ENCODE measurements at regions not wholly inside any gene's neighbourhood (a gene's known extent, or its start where the extent isn't known, plus 50 kb on each side); places are given as distances from the start of the nearest gene placed in this dataset.
"Not testable (repeated sequence)": the region's sequence is repeated elsewhere in the genome, so short reads cannot be mapped to it uniquely, and the experiment has no call there.

GRCh38 chr16:60392380-60392779 is 1643.9 kb downstream of the CDH8 start:
- DNase-seq (ENCODE audit: low read depth in 2 of 2), result no peak

GRCh38 chr16:60371591-60371990 is 1637.5 kb upstream of the GOT2 start:
- DNase-seq (ENCODE audit: low read depth in 2 of 2), result no peak

GRCh38 chr16:60367739-60368138 is 1633.6 kb upstream of the GOT2 start:
- no peak for DNase-seq (ENCODE audit: low read depth in 2 of 2)

- no peak for DNase-seq (ENCODE audit: low read depth in 2 of 2)
These were observed 1629.5 kb upstream of the GOT2 start for GRCh38 chr16:60363566-60363965.

- DNase-seq (ENCODE audit: low read depth in 2 of 2), result not testable (repeated sequence)
These were observed 1625.8 kb upstream of the GOT2 start for GRCh38 chr16:60359866-60360265.

- not testable (repeated sequence) for DNase-seq (ENCODE audit: low read depth in 2 of 2)
These were observed 1625.3 kb upstream of the GOT2 start for GRCh38 chr16:60359412-60359811.

- DNase-seq (ENCODE audit: low read depth in 2 of 2), result not testable (repeated sequence)
These were observed 1623.9 kb upstream of the GOT2 start for GRCh38 chr16:60357876-60358522.

GRCh38 chr16:60346256-60346655 is 1612.1 kb upstream of the GOT2 start:
- DNase-seq (ENCODE audit: low read depth in 2 of 2), result no peak

- no peak for DNase-seq (ENCODE audit: low read depth in 2 of 2)
These were observed 1603.6 kb upstream of the GOT2 start for GRCh38 chr16:60337671-60338070.

GRCh38 chr16:60331168-60331567 is 1597.1 kb upstream of the GOT2 start:
- no peak for DNase-seq (ENCODE audit: low read depth in 2 of 2)

- DNase-seq (ENCODE audit: low read depth in 2 of 2), result no peak
These were observed 1595.0 kb upstream of the GOT2 start for GRCh38 chr16:60329108-60329507.

- no peak for DNase-seq (ENCODE audit: low read depth in 2 of 2)
These were observed 1594.0 kb upstream of the GOT2 start for GRCh38 chr16:60328152-60328551.

GRCh38 chr16:60318486-60318885 is 1584.4 kb upstream of the GOT2 start:
- no peak for DNase-seq (ENCODE audit: low read depth in 2 of 2)

- DNase-seq (ENCODE audit: low read depth in 2 of 2), result no peak
These were observed 1576.8 kb upstream of the GOT2 start for GRCh38 chr16:60310846-60311445.

- no peak for DNase-seq (ENCODE audit: low read depth in 2 of 2)
These were observed 1570.6 kb upstream of the GOT2 start for GRCh38 chr16:60304720-60305119.

- no peak for DNase-seq (ENCODE audit: low read depth in 2 of 2)
These were observed 1570.0 kb upstream of the GOT2 start for GRCh38 chr16:60304066-60304465.

- DNase-seq (ENCODE audit: low read depth in 2 of 2), result no peak
These were observed 1568.6 kb upstream of the GOT2 start for GRCh38 chr16:60302676-60303075.

GRCh38 chr16:60302261-60302660 is 1568.1 kb upstream of the GOT2 start:
- DNase-seq (ENCODE audit: low read depth in 2 of 2), result no peak

GRCh38 chr16:60299241-60299776 is 1565.2 kb upstream of the GOT2 start:
- DNase-seq (ENCODE audit: low read depth in 2 of 2), result no peak

GRCh38 chr16:60295451-60295850 is 1561.3 kb upstream of the GOT2 start:
- no peak for DNase-seq (ENCODE audit: low read depth in 2 of 2)

- DNase-seq (ENCODE audit: low read depth in 2 of 2), result no peak
These were observed 1551.7 kb upstream of the GOT2 start for GRCh38 chr16:60285794-60286193.

GRCh38 chr16:60279061-60279665 is 1545.0 kb upstream of the GOT2 start:
- DNase-seq (ENCODE audit: low read depth in 2 of 2), result no peak

GRCh38 chr16:60274431-60275019 is 1540.4 kb upstream of the GOT2 start:
- DNase-seq (ENCODE audit: low read depth in 2 of 2), result no peak
